ENCODE measurements at regions not wholly inside any gene's neighbourhood (a gene's known extent, or its start where the extent isn't known, plus 50 kb on each side); places are given as distances from the start of the nearest gene placed in this dataset.
A peak's percentile ranks its signal among the peaks of the same experiment; 100 is the strongest.
"Not testable (repeated sequence)": the region's sequence is repeated elsewhere in the genome, so short reads cannot be mapped to it uniquely, and the experiment has no call there.

- intact Hi-C loops (cut with DNase I) = no loop called here
- ATAC-seq (no peak), DNase-seq (no peak)
- H3K4me3 ChIP-seq = no peak overlapping the region
- H3K27me3 ChIP-seq = no peaks in the 10 kb centered on the region
- peaks cover 0 to 6% of the 10 kb centered on the region in 2 donors for H3K4me1 ChIP-seq
- no peak for TF ChIP-seq CTCF (IDR thresholded peaks at IDR 0.05)
- no peaks in the 10 kb centered on the region for H3K9me3 ChIP-seq
- H3K36me3 ChIP-seq = no peaks in the 10 kb centered on the region
- no peak overlapping the region for H3K27ac ChIP-seq
Observed at GRCh38 chr2:88875736-88876135, 184.3 kb downstream of the RPIA start.

- Histone ChIP-seq H3K9me3 (no peaks in the 10 kb centered on the region), H3K36me3 (no peaks in the 10 kb centered on the region), H3K4me1 (peaks cover 0 to 6% of the 10 kb centered on the region in 2 donors), H3K27ac (no peak overlapping the region), H3K27me3 (no peaks in the 10 kb centered on the region), H3K4me3 (no peak overlapping the region)
- ATAC-seq (peak; percentile 94), DNase-seq (peak in 2 of 4 donors; percentile 44 to 72)
- peak; percentile 51 to 71 for TF ChIP-seq CTCF (IDR thresholded peaks at IDR 0.05)
- intact Hi-C loops (cut with DNase I) = no loop called here
Observed at GRCh38 chr2:88880441-88880953, 189.0 kb downstream of the RPIA start.

GRCh38 chr2:88885275-88885674 lies 193.8 kb downstream of the RPIA start:
- Histone ChIP-seq H3K9me3 (no peaks in the 10 kb centered on the region), H3K4me3 (no peak overlapping the region), H3K36me3 (no peaks in the 10 kb centered on the region), H3K27me3 (no peaks in the 10 kb centered on the region), H3K4me1 (peaks cover 0 to 4% of the 10 kb centered on the region in 2 donors), H3K27ac (no peak overlapping the region)
- ATAC-seq (no peak), DNase-seq (no peak)
- TF ChIP-seq CTCF (IDR thresholded peaks at IDR 0.05) = no peak
- intact Hi-C loops (cut with DNase I) = no loop called here

- no peak for DNase-seq
Observed at GRCh38 chr2:88885679-88886416, 194.4 kb downstream of the RPIA start.

GRCh38 chr2:88887466-88887865 lies 196.0 kb downstream of the RPIA start:
- ATAC-seq; H3K36me3 ChIP-seq; H3K4me3 ChIP-seq; H3K4me1 ChIP-seq; H3K27me3 ChIP-seq; H3K9me3 ChIP-seq; DNase-seq; H3K27ac ChIP-seq; intact Hi-C loops (cut with DNase I): not testable (repeated sequence)

More at GRCh38 chr2:88885679-88886416, 194.4 kb downstream of the RPIA start:
- Histone ChIP-seq H3K9me3 (no peaks in the 10 kb centered on the region), H3K4me3 (no peak overlapping the region), H3K4me1 (no peaks in the 10 kb centered on the region), H3K27me3 (no peaks in the 10 kb centered on the region), H3K27ac (no peak overlapping the region), H3K36me3 (no peaks in the 10 kb centered on the region)
- ATAC-seq = no peak
- TF ChIP-seq CTCF (IDR thresholded peaks at IDR 0.05) = no peak
- intact Hi-C loops (cut with DNase I) = no loop called here

Measured in left lung (tissue), 4 donors.